ENCODE measurements at regions not wholly inside any gene's neighbourhood (a gene's known extent, or its start where the extent isn't known, plus 50 kb on each side); places are given as distances from the start of the nearest gene placed in this dataset.

GRCh38 chr6:167700199-167700598 lies 126.5 kb upstream of the AFDN start:
- DNase-seq (ENCODE audit: low read depth), result peak; percentile 30
- H3K4me3 ChIP-seq (replicated peaks; ENCODE audit: low read depth, low read length), result no peak overlapping the region
- TF ChIP-seq, protein P1, sequence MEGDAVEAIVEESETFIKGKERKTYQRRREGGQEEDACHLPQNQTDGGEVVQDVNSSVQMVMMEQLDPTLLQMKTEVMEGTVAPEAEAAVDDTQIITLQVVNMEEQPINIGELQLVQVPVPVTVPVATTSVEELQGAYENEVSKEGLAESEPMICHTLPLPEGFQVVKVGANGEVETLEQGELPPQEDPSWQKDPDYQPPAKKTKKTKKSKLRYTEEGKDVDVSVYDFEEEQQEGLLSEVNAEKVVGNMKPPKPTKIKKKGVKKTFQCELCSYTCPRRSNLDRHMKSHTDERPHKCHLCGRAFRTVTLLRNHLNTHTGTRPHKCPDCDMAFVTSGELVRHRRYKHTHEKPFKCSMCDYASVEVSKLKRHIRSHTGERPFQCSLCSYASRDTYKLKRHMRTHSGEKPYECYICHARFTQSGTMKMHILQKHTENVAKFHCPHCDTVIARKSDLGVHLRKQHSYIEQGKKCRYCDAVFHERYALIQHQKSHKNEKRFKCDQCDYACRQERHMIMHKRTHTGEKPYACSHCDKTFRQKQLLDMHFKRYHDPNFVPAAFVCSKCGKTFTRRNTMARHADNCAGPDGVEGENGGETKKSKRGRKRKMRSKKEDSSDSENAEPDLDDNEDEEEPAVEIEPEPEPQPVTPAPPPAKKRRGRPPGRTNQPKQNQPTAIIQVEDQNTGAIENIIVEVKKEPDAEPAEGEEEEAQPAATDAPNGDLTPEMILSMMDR (IDR thresholded peaks at IDR 0.05; ENCODE audit: low read length, missing control alignments), result no peak

- TF ChIP-seq, protein P1 (IDR thresholded peaks at IDR 0.05; ENCODE audit: low read length, missing control alignments), result no peak
- H3K4me3 ChIP-seq (replicated peaks; ENCODE audit: low read depth, low read length), result no peak overlapping the region
- no peak for DNase-seq (ENCODE audit: low read depth)
Measured at GRCh38 chr6:167701010-167701409, 125.7 kb upstream of the AFDN start.

DNA sequence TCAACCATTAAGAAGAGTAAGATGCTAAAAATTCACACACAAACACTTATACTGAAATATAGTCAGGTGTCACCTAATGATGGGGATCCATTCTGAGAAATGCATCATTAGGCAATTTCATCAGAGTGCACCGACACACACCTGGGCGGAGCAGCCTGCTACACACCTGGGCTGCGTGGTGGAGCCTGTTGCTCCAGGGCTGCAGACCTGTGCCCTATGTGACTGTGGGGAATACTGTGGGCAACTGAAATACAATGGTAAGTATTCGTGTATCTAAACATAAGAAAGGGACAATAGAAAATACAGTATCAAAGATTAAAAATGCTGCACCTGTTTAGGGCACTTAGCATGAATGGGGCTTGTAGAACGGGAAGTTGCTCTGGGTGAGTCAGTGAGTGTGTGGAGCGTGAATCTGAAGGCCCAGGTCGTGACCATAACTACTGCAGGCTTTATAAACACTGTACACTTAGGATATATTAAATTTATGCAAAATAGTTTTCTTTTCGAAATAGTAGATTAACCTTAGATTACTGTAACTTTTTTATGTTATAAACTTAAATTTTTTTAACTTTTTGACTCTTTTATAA lies 124.4 kb upstream of the AFDN start:
- TF ChIP-seq, protein P1 (IDR thresholded peaks at IDR 0.05; ENCODE audit: low read length, missing control alignments), result no peak
- no peak for DNase-seq (ENCODE audit: low read depth)
- no peak overlapping the region for H3K4me3 ChIP-seq (replicated peaks; ENCODE audit: low read depth, low read length)

- TF ChIP-seq, protein P1 (IDR thresholded peaks at IDR 0.05; ENCODE audit: low read length, missing control alignments), result no peak
Measured at GRCh38 chr6:167703347-167703746, 123.4 kb upstream of the AFDN start.

DNA sequence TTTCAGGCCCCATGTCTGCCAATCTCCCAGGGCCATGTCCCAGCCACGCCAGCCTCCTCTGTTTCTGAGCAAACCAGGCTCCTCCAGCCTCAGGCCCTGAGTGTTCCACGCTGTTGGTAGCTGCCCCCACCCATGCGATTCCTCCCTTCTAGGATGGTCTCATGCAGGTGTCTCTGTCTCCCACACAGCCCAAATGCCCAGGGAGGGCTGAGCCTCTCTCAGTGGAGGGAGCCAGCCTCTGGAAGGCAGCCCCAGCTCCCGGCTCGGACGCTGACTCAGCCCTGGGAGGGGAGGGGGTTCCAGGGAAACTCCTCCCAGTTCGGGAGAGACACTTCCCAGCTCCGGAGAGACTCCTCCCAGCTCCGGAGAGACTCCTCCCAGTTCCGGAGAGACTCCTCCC lies 122.9 kb upstream of the AFDN start:
- TF ChIP-seq, protein P1 (IDR thresholded peaks at IDR 0.05; ENCODE audit: low read length, missing control alignments), result no peak
- DNase-seq (ENCODE audit: low read depth), result no peak
- no peak overlapping the region for H3K4me3 ChIP-seq (replicated peaks; ENCODE audit: low read depth, low read length)

More at GRCh38 chr6:167703347-167703746, 123.4 kb upstream of the AFDN start:
- DNase-seq (ENCODE audit: low read depth), result no peak
- H3K4me3 ChIP-seq (replicated peaks; ENCODE audit: low read depth, low read length), result no peak overlapping the region

GRCh38 chr6:167704396-167704901 lies 122.3 kb upstream of the AFDN start:
- no peak overlapping the region for H3K4me3 ChIP-seq (replicated peaks; ENCODE audit: low read depth, low read length)
- no peak for DNase-seq (ENCODE audit: low read depth)
- TF ChIP-seq, protein P1 (IDR thresholded peaks at IDR 0.05; ENCODE audit: low read length, missing control alignments), result no peak

DNA sequence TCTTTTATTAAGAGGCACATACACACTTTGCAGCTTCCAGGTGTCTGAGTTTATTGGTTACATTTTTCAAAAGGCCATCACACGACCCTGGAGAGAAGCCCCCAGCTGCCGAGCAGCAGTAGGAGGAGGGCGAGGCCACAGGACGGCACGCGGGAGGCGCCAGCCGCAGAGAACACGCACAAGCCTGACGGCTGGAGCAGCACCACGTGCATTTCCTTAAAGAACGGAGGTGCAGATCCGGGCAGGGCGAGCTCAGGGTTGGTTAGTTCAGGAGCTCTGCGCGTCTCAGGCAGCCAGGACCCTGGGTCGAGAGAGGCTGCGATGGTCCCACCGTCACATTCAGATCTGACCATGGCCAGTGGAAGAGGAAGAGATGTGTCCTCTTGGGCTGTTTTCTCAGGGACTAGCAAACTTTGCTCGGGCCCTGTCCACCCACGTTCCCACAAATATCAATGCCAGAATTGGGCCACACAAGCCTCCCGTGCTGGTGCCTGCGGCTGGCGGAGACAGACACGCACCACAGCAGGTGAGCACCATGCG lies 121.4 kb upstream of the AFDN start:
- no peak overlapping the region for H3K4me3 ChIP-seq (replicated peaks; ENCODE audit: low read depth, low read length)
- TF ChIP-seq, protein P1 (IDR thresholded peaks at IDR 0.05; ENCODE audit: low read length, missing control alignments), result no peak
- DNase-seq (ENCODE audit: low read depth), result no peak

All from fibroblast of pulmonary artery (primary cell).